IPS DF 4.7 (cell line): ENCODE measurements at regions not wholly inside any gene's neighbourhood (a gene's known extent, or its start where the extent isn't known, plus 50 kb on each side); places are given as distances from the start of the nearest gene placed in this dataset.

ENCODE experiments used
- DNase-seq: peaks from one replicate; pipeline ENCODE4 v3.0.0-alpha.2; 2013; ENCODE audit warnings: low spot score; ENCODE audit errors: extremely low read depth

- no peak for DNase-seq
Measured at GRCh38 chr4:123833171-123833643, 436.6 kb downstream of the SPRY1 start.

GRCh38 chr4:123835831-123836590 is 439.4 kb downstream of the SPRY1 start:
- DNase-seq: no peak

- no peak for DNase-seq
Measured at GRCh38 chr4:123836851-123837595, 440.4 kb downstream of the SPRY1 start.

- DNase-seq: no peak
Measured at GRCh38 chr4:123838474-123838873, 441.9 kb downstream of the SPRY1 start.

- no peak for DNase-seq
Measured at GRCh38 chr4:123840197-123840596, 443.6 kb downstream of the SPRY1 start.

GRCh38 chr4:123841447-123842121 is 445.0 kb downstream of the SPRY1 start:
- DNase-seq: no peak

GRCh38 chr4:123843137-123843536 is 446.5 kb downstream of the SPRY1 start:
- DNase-seq: no peak

- DNase-seq: no peak
Measured at GRCh38 chr4:123844374-123844773, 447.8 kb downstream of the SPRY1 start.

- no peak for DNase-seq
Measured at GRCh38 chr4:123846092-123846491, 449.5 kb downstream of the SPRY1 start.

- DNase-seq: no peak
Measured at GRCh38 chr4:123846561-123846960, 450.0 kb downstream of the SPRY1 start.

GRCh38 chr4:123848606-123849005 is 452.0 kb downstream of the SPRY1 start:
- DNase-seq: no peak

GRCh38 chr4:123849495-123849894 is 452.9 kb downstream of the SPRY1 start:
- DNase-seq: no peak

GRCh38 chr4:123851521-123851920 is 454.9 kb downstream of the SPRY1 start:
- DNase-seq: no peak

- DNase-seq: no peak
Measured at GRCh38 chr4:123853651-123854050, 457.1 kb downstream of the SPRY1 start.

- peak; percentile 28 for DNase-seq
Measured at GRCh38 chr4:123856689-123857545, 460.3 kb downstream of the SPRY1 start.

GRCh38 chr4:123858465-123858864 is 461.9 kb downstream of the SPRY1 start:
- no peak for DNase-seq

GRCh38 chr4:123862812-123863211 is 466.2 kb downstream of the SPRY1 start:
- no peak for DNase-seq

GRCh38 chr4:123866796-123867195 is 470.2 kb downstream of the SPRY1 start:
- DNase-seq: no peak

GRCh38 chr4:123867910-123868587 is 471.5 kb downstream of the SPRY1 start:
- DNase-seq: no peak
